ENCODE measurements at regions not wholly inside any gene's neighbourhood (a gene's known extent, or its start where the extent isn't known, plus 50 kb on each side); places are given as distances from the start of the nearest gene placed in this dataset.
"Not testable (repeated sequence)": the region's sequence is repeated elsewhere in the genome, so short reads cannot be mapped to it uniquely, and the experiment has no call there.

DNA sequence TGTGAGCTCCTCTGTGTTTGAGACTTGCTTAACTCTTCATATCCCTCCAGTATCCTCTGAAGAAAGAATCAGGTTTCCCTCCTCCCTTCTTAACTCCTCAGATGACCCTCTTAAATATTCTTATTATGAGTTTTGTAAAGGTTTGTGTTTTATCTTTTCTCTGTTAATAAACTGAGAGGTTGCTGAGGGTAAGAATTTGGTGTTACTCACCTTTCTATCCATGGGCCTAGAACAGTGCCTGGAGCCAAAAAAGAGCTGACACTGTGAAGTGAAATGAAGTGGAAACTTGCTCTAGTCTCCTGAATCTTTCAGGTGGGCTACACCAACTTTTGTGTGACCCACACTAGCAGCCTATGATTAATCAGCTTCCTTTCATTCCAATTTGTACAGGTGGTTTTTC, 208.4 kb downstream of the CSNK1G3 start:
- DNase-seq = no peak

- no peak for DNase-seq
Observed at GRCh38 chr5:123719004-123719403, 207.0 kb downstream of the CSNK1G3 start.

DNA sequence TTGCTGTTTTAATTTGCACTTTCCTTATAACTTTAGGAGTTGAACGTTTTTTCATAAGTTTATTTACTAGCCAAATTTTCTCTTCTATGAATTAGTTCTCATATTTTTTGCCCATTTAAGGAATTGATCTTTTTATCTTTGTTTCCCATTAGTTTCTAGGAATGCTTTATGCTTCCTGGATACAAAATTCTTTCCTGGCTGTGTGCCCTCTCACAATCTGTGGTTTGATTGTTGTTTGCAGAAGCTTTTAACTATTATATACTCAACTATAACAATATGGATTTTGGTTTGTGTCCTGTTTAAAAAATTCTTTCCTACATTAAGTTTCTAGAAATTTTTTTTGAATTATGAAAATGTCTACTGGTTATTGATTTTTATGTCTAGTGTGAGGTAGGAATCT, 206.3 kb downstream of the CSNK1G3 start:
- no peak for DNase-seq

GRCh38 chr5:123717139-123717538, 205.2 kb downstream of the CSNK1G3 start:
- DNase-seq = no peak

DNA sequence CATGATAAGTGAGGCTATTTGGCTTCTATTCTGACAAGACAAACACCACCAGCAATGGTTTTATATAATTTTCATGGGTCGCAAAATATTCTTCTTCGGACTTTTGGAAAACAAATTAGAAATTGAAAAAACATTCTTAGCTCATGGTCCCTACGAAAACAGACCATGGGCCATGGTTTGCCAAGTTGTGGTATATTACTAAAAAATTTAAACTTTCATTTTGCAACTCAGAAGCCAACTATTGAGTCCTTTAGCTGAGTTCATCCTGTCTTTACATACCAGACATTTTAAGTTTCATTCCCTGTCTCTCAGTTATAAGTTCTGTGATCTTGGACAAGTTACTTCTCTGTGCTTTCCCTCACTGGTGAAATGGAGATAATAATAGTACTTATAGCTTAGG, 198.1 kb downstream of the CSNK1G3 start:
- no peak for DNase-seq

DNA sequence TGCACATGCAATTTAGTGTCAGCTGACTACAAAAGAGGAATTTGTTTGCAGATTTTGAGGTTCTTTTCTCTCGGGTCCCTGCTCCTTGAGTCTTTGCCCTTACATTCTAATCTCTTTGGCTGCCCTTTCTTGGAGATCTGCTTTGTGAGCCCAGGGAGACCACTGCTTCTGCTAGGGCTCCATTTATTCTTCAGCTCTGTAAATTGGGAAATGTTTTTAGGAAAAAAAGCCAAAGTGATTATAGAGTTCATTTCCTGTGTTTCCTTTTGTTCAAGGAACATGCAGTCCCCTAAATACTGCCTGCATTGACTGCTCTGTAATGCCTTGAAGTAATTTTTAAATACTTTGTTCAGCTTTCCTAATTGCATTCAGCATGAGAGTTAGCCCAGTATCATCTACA, 197.4 kb downstream of the CSNK1G3 start:
- no peak for DNase-seq

DNA sequence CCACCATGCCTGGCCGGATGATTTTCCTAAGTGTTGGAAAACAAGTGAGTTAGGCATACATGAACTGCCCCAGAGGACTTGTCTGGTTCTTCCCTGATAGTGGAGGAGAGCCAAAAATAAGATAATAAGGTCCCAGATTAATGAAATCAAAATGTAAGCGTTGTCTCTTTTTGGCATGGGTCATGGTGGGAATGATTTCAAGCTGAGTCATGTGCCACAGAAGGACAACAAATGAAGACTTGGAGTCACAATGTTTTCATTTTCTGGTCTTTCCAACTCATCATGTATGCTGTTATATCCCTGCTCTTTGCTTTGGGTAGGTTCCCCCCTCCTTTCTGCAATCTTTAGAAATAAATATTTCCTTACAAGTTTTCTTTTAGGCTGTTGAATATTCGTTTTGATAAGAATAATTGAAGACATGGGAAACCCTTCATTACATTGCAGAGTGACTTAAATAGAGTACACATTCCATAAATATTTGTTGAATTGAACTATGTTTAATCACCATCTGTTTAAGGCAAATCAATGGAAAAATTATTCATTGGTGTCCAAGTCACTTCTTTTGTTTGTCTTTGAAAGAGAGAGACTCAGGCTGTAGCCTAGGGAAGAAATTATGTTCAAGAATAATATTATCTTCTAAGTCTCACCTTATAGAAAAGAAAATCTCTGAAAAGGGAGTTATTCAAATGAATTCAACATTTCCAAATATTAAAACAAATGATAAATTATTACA, 196.3 kb downstream of the CSNK1G3 start:
- no peak for DNase-seq

GRCh38 chr5:123706531-123706930, 194.6 kb downstream of the CSNK1G3 start:
- no peak for DNase-seq

GRCh38 chr5:123705741-123706140, 193.8 kb downstream of the CSNK1G3 start:
- no peak for DNase-seq

DNA sequence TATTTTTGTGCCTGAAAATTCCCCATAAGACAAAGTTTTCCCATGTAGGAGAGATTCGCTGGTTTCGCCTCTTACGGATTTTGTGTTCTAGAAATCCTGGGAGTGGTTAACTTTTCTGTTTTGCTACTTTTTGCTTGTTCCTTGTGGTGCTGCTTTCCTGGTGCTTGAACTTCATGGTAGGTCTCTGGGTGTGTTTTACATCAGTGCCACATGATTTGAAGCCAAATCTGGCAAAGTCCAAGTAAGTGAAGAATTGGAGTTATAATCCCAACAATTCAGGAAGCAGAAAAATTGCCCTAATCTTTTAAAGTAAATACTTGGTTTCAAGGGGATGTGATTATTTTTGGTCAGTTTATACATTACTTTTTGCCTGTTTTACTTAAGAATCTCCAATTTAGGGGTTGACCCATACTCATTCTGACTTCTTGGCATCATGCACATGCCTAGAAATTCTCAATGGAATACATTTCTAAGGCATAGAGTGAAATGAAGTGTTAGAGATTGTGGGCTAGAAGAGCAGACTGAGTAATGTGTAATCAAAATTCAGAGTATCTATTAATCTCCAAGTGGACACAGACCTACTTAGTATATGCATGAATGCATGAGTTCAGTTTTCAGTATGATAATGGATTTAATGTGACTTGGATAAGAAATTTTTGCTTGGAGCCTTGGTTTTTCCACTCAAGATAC, 189.7 kb downstream of the CSNK1G3 start:
- no peak for DNase-seq

- no peak for DNase-seq
Observed at GRCh38 chr5:123700624-123701287, 188.8 kb downstream of the CSNK1G3 start.

- DNase-seq = no peak
Observed at GRCh38 chr5:123699571-123699970, 187.6 kb downstream of the CSNK1G3 start.

DNA sequence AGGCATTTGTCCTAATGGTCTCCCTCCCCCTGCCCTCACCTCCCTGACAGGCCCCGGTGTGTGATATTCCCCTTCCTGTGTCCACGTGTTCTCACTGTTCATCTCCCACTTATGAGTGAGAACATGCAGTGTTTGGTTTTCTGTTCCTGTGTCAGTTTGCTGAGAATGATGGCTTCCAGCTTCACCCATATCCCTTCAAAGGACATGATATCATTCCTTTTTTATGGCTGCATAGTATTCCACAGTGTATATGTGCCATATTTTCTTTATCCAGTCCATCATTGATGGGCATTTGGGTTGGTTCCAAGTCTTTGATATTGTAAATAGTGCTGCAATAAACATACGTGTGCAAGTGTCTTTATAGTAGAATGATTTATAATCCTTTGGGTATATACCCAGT, 187.0 kb downstream of the CSNK1G3 start:
- not testable (repeated sequence) for DNase-seq

DNA sequence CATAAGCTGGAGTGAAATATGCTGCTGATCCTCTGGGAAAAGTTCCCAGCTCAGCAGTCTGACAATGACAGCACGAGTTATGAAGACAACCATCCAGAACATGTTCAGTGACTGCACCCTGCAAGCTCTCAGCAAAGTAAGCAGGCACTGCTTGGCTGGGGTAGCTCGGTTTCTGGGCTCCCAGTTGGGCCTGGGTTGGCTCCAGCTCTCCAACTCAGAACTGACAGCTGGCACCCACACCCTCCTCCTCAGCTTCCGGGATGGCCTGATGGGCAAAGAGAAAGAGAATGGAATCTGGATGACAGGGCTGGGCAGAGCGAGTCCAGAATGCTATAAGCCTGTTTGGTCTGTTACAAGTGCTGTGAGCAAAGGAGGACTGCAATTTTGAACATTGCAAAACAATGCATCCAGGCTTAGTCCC, 185.0 kb downstream of the CSNK1G3 start:
- no peak for DNase-seq

DNA sequence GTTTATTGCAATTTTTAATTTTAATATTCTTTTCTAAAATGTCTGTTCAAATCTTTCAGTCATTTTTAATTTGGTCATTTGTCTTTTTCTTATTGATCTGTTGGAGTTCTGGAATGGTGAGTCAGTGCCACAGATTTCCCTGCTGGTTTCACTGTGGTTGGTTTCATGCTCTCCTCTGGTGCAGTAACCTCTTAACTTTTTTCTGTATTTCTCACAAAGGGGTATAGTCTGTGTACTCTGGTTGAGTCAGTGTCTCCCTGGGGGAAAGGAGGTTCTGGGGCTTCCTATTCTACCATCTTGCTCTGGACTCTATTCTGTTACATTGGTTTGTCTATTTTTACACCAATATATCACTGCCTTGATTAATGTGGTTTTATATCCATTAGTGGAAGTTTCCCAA, 178.8 kb downstream of the CSNK1G3 start:
- no peak for DNase-seq

DNA sequence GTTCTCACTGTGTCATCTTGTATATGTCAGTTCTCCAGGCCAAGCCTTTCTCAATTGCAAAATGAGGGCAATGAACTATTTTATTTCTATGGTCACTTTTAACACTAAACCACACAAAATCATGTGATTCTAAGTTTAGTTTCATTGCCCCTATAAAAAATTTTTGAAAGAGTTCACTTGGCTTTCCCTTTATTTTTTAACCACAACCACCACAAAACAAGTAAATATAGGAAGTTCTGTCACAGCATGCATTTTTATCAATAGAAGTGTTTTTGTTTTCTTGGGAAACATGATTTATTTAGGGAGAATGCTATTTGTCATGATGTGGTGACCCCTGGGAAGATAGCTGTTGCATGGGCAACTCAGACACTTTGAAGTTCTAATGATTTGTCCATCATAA, 169.1 kb downstream of the CSNK1G3 start:
- DNase-seq = no peak

GRCh38 chr5:123673107-123673506, 161.1 kb downstream of the CSNK1G3 start:
- DNase-seq = no peak

DNA sequence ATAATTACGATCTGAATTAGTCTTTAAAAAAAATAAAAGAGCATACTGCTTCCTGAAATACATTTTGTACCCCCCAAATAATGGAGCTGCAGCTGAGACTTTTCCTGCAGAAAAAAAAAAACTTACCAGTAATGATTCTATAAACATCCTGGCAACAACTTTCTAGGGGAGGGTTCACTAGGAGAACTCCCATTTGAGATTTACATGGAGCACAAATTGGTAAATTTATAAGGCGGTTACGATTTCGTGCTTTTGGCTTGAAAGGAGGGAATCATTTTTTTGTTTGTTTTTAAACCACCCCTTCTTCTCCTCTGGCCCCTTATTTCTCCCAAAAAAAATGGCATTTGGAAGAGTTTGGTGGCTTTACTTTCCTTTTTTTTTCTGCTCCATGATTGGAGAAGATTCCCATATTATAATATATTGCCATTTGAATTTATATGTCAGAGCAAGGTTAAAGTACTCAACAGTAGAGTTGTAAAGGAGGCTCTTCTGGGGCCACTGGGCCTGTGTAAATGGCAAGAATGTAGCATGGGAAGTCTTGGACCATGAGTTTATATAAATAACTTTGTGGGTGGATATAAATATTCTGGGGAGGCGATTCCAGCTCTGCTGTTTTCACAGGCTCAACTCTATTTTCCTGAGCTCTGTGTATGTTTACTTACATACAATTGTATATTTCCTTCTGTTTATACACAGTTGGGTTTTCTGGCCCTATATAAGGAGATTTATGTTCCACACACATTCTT, 159.9 kb downstream of the CSNK1G3 start:
- no peak for DNase-seq

DNA sequence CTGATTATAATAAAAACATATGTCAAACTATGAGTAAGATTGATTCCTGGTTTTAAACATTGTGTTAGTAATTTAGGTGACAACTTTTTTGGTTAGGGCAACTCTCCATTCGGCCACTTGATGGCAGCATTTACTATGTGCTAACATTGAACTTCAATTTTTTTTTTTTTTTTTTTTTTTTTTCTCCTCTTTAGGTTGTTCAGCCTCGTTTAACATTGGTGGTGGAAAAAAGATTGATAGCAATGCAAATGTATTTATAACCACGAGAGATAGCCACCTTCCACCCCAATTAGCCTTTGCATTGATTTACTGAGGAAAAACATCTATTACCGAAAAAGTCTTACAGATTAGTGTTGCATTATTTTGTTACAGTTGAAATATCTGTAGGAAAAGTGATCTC, 159.1 kb downstream of the CSNK1G3 start:
- peak; percentile 72 for DNase-seq

Data from hematopoietic multipotent progenitor cell treated with erythropoietin and hydrocortisone succinate and interleukin-3 and kit ligand, for 4 days (in vitro differentiated cells).